Heart left ventricle (tissue), 16 donors: ENCODE measurements at regions not wholly inside any gene's neighbourhood (a gene's known extent, or its start where the extent isn't known, plus 50 kb on each side); places are given as distances from the start of the nearest gene placed in this dataset.

ENCODE experiments used
- ATAC-seq, 4 donors: fragments of 200-7000 bp; cut with Tn5 transposase; one replicate each; pipeline ENCODE4 v1.9.1; 2020 to 2022; ENCODE audit warnings: moderate library complexity in 4 of 4, mild to moderate bottlenecking in 3 of 4, moderate number of reproducible peaks in 1 of 4
- DNase-seq, 5 donors: peaks; one replicate each; pipeline ENCODE4 v3.0.0-alpha.2; 2020
- H3K27ac ChIP-seq, 12 donors: fragments of 200-600 bp; sonication (generic) in 4 of 12; one replicate each; pipeline versions ENCODE4 v1.5.0 to v1.8.0; 2016 to 2022; ENCODE audit warnings: mild to moderate bottlenecking in 2 of 12
- H3K27me3 ChIP-seq, 9 donors: fragments of 200-600 bp; sonication (generic) in 2 of 9; one replicate each; pipeline versions ENCODE4 v1.5.1 to v1.8.0; 2016 to 2022; ENCODE audit warnings: mild to moderate bottlenecking in 3 of 9
- H3K36me3 ChIP-seq, 9 donors: fragments of 200-600 bp; sonication (generic) in 2 of 9; one replicate each; pipeline versions ENCODE4 v1.5.0 to v1.8.0; 2018 to 2022; ENCODE audit warnings: mild to moderate bottlenecking in 2 of 9
- H3K4me1 ChIP-seq, 12 donors: fragments of 200-600 bp; sonication (generic) in 4 of 12; one replicate each; pipeline versions ENCODE4 v1.5.0 to v1.8.0; 2016 to 2022; ENCODE audit warnings: mild to moderate bottlenecking in 3 of 12
- H3K4me3 ChIP-seq, 12 donors: fragments of 200-600 bp; sonication (generic) in 4 of 12; one replicate each; pipeline versions ENCODE4 v1.5.0 to v1.8.0; 2017 to 2022; ENCODE audit warnings: mild to moderate bottlenecking in 9 of 12, moderate library complexity in 4 of 12
- H3K9me3 ChIP-seq, 12 donors: fragments of 200-600 bp; sonication (generic) in 4 of 12; one replicate each; pipeline versions ENCODE4 v1.5.0 to v1.8.0; 2016 to 2022; ENCODE audit warnings: mild to moderate bottlenecking in 1 of 12
- POLR2A ChIP-seq, 2 donors: fragments of 450-650 bp; IDR thresholded peaks; one replicate each; pipeline ENCODE4 v1.6.1; 2017; ENCODE audit warnings: antibody characterized with exemption in 2 of 2, mild to moderate bottlenecking in 2 of 2, moderate library complexity in 2 of 2
- WGBS, 4 donors: extraction: QIAGEN DNeasy Blood & Tissue Kit in 2 of 4; methylation state at CpG; one replicate each; pipeline versions ENCODE4 v1.1.5 to v1.1.7; 2013 to 2018; 5-methylcytosine and 5-hydroxymethylcytosine counted together
- intact Hi-C, 10 donors: fragments of 100-400 bp; cut with DNase I; formaldehyde crosslinking; loops; one replicate each; pipeline versions ENCODE4 v1.11.1 to v1.14.2; 2022
- TF ChIP-seq, protein P1 (sequence below), 12 donors: fragments of 200-600 bp; sonication (generic) in 4 of 12; IDR thresholded peaks; one replicate each; pipeline versions ENCODE4 v1.5.0 to v1.8.0; 2018 to 2022; ENCODE audit warnings: antibody characterized with exemption in 12 of 12, mild to moderate bottlenecking in 5 of 12
- donor health status: ischemic (EF 13 %, LVEDD 7.1; RV severe dilation, severe dysfunction).
- donor health status: healthy with polysubstance abuse.
- donor health status: DM: no; HTN: yes; CAD: no.
- donor health status: DM: no; HTN: no; CAD: no.
- donor health status: ischemic (EF 25% LVEDD 6.9; RV normal size, moderate dysfunction).
- donor health status: ischemic (EF 25% LVEDD 5.7; RV mildly dilated, moderate dysfunction).
- donor health status: healthy.
- donor health status: DM: yes; HTN: yes; CAD: no.
- donor health status: ischemic (EF 35%, LVEDD 5.7; RV mildly dilated, moderate dysfunction).
- donor health status: nonischemic (EF 11% LVEDD 7.7; RV severe dilation, severe dysfunction).
- donor health status: DM: yes; HTN: yes; CAD: no.
- donor health status: PGD.
- donor health status: ischemic (EF 29% LVEDD 5.4; RV normal size, mild dysfunction).
- donor health status: nonischemic (EF 23%, LVEDD 6.1; RV moderate dilation, normal function).

DNA sequence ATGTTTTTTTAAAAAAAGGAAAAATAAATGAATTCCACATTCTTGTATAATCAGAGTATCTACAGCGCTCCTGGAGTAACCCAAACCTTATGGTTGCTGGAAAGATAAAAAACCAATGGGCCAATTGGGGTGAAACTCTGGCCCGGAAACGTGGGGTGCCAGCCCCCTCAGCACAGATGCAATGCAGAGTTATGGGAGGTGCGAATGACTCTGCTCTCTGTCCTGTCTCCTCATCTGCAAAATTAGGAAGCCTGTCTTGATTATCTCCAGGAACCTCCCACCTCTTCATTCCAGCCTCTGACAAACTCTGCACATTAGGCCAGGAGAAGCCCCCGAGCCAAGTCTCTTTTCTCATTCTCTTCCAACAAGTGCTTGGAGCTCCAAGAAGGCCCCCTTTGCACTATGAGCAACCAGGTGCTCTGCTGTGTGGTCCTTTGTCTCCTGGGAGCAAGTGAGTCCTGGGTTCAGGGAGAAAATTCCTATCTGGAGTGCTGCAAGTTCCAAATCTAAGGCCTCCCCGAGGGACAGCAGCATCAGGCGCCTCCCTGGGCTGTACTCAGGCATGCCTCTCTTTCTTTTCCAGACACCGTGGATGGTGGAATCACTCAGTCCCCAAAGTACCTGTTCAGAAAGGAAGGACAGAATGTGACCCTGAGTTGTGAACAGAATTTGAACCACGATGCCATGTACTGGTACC lies 130.5 kb upstream of the PRSS1 start:
- TF ChIP-seq, protein P1, sequence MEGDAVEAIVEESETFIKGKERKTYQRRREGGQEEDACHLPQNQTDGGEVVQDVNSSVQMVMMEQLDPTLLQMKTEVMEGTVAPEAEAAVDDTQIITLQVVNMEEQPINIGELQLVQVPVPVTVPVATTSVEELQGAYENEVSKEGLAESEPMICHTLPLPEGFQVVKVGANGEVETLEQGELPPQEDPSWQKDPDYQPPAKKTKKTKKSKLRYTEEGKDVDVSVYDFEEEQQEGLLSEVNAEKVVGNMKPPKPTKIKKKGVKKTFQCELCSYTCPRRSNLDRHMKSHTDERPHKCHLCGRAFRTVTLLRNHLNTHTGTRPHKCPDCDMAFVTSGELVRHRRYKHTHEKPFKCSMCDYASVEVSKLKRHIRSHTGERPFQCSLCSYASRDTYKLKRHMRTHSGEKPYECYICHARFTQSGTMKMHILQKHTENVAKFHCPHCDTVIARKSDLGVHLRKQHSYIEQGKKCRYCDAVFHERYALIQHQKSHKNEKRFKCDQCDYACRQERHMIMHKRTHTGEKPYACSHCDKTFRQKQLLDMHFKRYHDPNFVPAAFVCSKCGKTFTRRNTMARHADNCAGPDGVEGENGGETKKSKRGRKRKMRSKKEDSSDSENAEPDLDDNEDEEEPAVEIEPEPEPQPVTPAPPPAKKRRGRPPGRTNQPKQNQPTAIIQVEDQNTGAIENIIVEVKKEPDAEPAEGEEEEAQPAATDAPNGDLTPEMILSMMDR (IDR thresholded peaks at IDR 0.05), result no peak
- TF ChIP-seq POLR2A (IDR thresholded peaks at IDR 0.05), result no peak
- Histone ChIP-seq H3K36me3 (no peaks in the 10 kb centered on the region), H3K9me3 (no peaks in the 10 kb centered on the region), H3K27ac (no peak overlapping the region), H3K4me3 (no peak overlapping the region), H3K4me1 (no peaks in the 10 kb centered on the region), H3K27me3 (peaks cover 0 to 45% (median 9%) of the 10 kb centered on the region in 9 donors)
- intact Hi-C loops, result no loop called here
- DNase-seq (no peak), ATAC-seq (no peak)
- 68 to 80% (median 72%) methylated on average over 9 of the region's 9 CpGs for WGBS, 4 donors

DNA sequence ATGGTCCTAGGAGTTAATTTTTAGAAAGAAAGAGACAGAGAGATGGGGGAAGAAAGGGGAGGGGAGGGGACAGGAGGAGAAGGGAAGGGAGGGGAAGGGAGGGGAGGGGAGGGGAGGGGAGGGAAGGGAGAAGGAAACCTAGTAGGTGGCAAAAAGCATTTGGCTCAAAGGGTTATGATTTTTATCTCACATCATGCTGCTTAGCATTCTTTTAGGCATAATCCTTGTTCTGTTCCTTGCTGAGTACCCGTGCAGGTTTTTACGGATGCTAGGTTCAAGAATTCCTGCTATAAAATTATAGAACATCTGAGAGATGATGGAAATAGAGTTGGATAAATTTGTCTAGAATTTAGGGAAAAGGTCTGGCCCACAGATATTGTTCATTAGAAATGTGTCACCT lies 132.4 kb upstream of the PRSS1 start:
- Histone ChIP-seq H3K9me3 (no peaks in the 10 kb centered on the region), H3K4me1 (no peaks in the 10 kb centered on the region), H3K27ac (no peak overlapping the region), H3K4me3 (no peak overlapping the region), H3K27me3 (peaks cover 0 to 41% (median 14%) of the 10 kb centered on the region in 9 donors), H3K36me3 (no peaks in the 10 kb centered on the region)
- intact Hi-C loops, result no loop called here
- TF ChIP-seq, protein P1 (IDR thresholded peaks at IDR 0.05), result no peak
- no peak for TF ChIP-seq POLR2A (IDR thresholded peaks at IDR 0.05)
- no peak for ATAC-seq
- DNase-seq, result no peak
- WGBS, 4 donors, result 76 to 84% (median 80%) methylated on average over 2 of the region's 2 CpGs

DNA sequence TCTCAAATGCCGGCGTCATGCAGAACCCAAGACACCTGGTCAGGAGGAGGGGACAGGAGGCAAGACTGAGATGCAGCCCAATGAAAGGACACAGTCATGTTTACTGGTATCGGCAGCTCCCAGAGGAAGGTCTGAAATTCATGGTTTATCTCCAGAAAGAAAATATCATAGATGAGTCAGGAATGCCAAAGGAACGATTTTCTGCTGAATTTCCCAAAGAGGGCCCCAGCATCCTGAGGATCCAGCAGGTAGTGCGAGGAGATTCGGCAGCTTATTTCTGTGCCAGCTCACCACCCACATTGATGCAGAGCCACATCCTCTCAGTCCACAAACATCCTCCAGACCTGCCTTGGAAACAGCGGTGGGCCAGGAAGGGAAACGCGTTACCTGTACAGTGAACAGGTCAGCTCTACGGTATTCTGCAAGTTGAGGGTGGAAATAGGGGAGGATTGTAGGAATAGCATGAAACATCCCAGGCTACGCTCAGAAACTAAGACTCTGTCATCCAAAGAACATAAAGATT lies 133.1 kb upstream of the PRSS1 start:
- H3K27me3 ChIP-seq, result peaks cover 0 to 39% (median 14%) of the 10 kb centered on the region in 9 donors
- H3K27ac ChIP-seq, result no peak overlapping the region
- intact Hi-C loops, result no loop called here
- no peaks in the 10 kb centered on the region for H3K36me3 ChIP-seq
- no peak overlapping the region for H3K4me3 ChIP-seq
- H3K9me3 ChIP-seq, result no peaks in the 10 kb centered on the region
- DNase-seq, result no peak
- TF ChIP-seq, protein P1 (IDR thresholded peaks at IDR 0.05), result no peak
- TF ChIP-seq POLR2A (IDR thresholded peaks at IDR 0.05), result no peak
- no peaks in the 10 kb centered on the region for H3K4me1 ChIP-seq
- ATAC-seq, result no peak
- 70 to 82% (median 77%) methylated on average over 11 of the region's 11 CpGs for WGBS, 4 donors

DNA sequence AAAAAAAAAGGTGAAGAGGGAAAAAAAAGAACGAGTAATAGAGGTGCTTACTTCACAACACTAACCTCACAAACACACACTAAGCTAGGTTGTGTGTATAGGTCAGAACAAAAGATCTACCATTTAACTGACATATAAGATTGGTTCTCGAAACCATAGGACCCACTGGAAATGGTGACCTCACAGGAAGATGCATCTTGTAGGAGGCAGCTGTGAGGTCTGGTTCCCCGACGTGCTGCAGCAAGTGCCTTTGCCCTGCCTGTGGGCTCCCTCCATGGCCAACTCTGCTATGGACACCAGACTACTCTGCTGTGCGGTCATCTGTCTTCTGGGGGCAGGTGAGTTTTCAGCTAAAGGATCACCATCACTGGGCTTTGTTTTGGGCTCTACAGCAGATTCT lies 133.8 kb upstream of the PRSS1 start:
- no peak for TF ChIP-seq POLR2A (IDR thresholded peaks at IDR 0.05)
- TF ChIP-seq, protein P1 (IDR thresholded peaks at IDR 0.05), result no peak
- Histone ChIP-seq H3K27ac (no peak overlapping the region), H3K4me1 (no peaks in the 10 kb centered on the region), H3K36me3 (no peaks in the 10 kb centered on the region), H3K4me3 (no peak overlapping the region), H3K27me3 (peaks cover 0 to 32% (median 10%) of the 10 kb centered on the region in 9 donors), H3K9me3 (no peaks in the 10 kb centered on the region)
- 64 to 78% (median 77%) methylated on average over 5 of the region's 5 CpGs for WGBS, 4 donors
- no peak for DNase-seq
- no peak for ATAC-seq
- intact Hi-C loops, result no loop called here
